ENCODE measurements at regions not wholly inside any gene's neighbourhood (a gene's known extent, or its start where the extent isn't known, plus 50 kb on each side); places are given as distances from the start of the nearest gene placed in this dataset.

- TF ChIP-seq CTCF (conservative IDR thresholded peaks at IDR 0.05) = no peak
- TF ChIP-seq ZFX (IDR thresholded peaks at IDR 0.05) = no peak
These were observed 182.3 kb downstream of the BLID start for GRCh38 chr11:121933694-121934093.

Measured in C4-2B (cell line).